ENCODE measurements at regions not wholly inside any gene's neighbourhood (a gene's known extent, or its start where the extent isn't known, plus 50 kb on each side); places are given as distances from the start of the nearest gene placed in this dataset.

GRCh38 chrX:113136836-113137235 lies 296.2 kb upstream of the AMOT start:
- TF ChIP-seq CTCF (IDR thresholded peaks at IDR 0.05) = no peak
- ATAC-seq = no peak
- H3K4me1 ChIP-seq = no peaks in the 10 kb centered on the region
- H3K4me3 ChIP-seq = no peak overlapping the region
- intact Hi-C loops (cut with DNase I) = no loop called here
- H3K27ac ChIP-seq = no peak overlapping the region
- H3K27me3 ChIP-seq = no peaks in the 10 kb centered on the region
- no peaks in the 10 kb centered on the region for H3K9me3 ChIP-seq
- no peaks in the 10 kb centered on the region for H3K36me3 ChIP-seq
- no peak for DNase-seq

- Histone ChIP-seq H3K27ac (no peak overlapping the region), H3K4me1 (no peaks in the 10 kb centered on the region), H3K9me3 (no peaks in the 10 kb centered on the region), H3K36me3 (no peaks in the 10 kb centered on the region), H3K4me3 (no peak overlapping the region), H3K27me3 (no peaks in the 10 kb centered on the region)
- TF ChIP-seq CTCF (IDR thresholded peaks at IDR 0.05) = no peak
- ATAC-seq (no peak), DNase-seq (no peak)
- intact Hi-C loops (cut with DNase I) = no loop called here
These were observed 292.7 kb upstream of the AMOT start for GRCh38 chrX:113133316-113133715.

- ATAC-seq (no peak), DNase-seq (no peak)
- TF ChIP-seq CTCF (IDR thresholded peaks at IDR 0.05) = no peak
- intact Hi-C loops (cut with DNase I) = no loop called here
- Histone ChIP-seq H3K27me3 (no peaks in the 10 kb centered on the region), H3K9me3 (no peaks in the 10 kb centered on the region), H3K4me1 (no peaks in the 10 kb centered on the region), H3K27ac (no peak overlapping the region), H3K4me3 (no peak overlapping the region), H3K36me3 (no peaks in the 10 kb centered on the region)
These were observed 284.1 kb upstream of the AMOT start for GRCh38 chrX:113124693-113125092.

GRCh38 chrX:113075521-113075920 lies 234.9 kb upstream of the AMOT start:
- Histone ChIP-seq H3K4me3 (no peak overlapping the region), H3K9me3 (no peaks in the 10 kb centered on the region), H3K27me3 (no peaks in the 10 kb centered on the region), H3K36me3 (no peaks in the 10 kb centered on the region), H3K27ac (no peak overlapping the region), H3K4me1 (no peaks in the 10 kb centered on the region)
- no peak for TF ChIP-seq CTCF (IDR thresholded peaks at IDR 0.05)
- DNase-seq (no peak), ATAC-seq (no peak)
- intact Hi-C loops (cut with DNase I) = no loop called here

- Histone ChIP-seq H3K36me3 (no peaks in the 10 kb centered on the region), H3K4me1 (no peaks in the 10 kb centered on the region), H3K4me3 (no peak overlapping the region), H3K27me3 (peaks cover 0 to 3% of the 10 kb centered on the region in 2 donors), H3K27ac (no peak overlapping the region), H3K9me3 (no peaks in the 10 kb centered on the region)
- intact Hi-C loops (cut with DNase I) = no loop called here
- DNase-seq (no peak), ATAC-seq (no peak)
- TF ChIP-seq CTCF (IDR thresholded peaks at IDR 0.05) = no peak
These were observed 219.1 kb upstream of the AMOT start for GRCh38 chrX:113059714-113060113.

Data from left lung (tissue), 4 donors.